Muscle layer of duodenum (tissue), 2 donors: ENCODE measurements at regions not wholly inside any gene's neighbourhood (a gene's known extent, or its start where the extent isn't known, plus 50 kb on each side); places are given as distances from the start of the nearest gene placed in this dataset.

ENCODE experiments used
- H3K27ac ChIP-seq: one replicate; pipeline ENCODE4 v1.7.0; 2013; ENCODE audit warnings: mild to moderate bottlenecking, low read length
- H3K27me3 ChIP-seq: one replicate; pipeline ENCODE4 v1.7.0; 2013; ENCODE audit warnings: low read depth, mild to moderate bottlenecking, control low read depth, low read length
- H3K36me3 ChIP-seq, 2 donors: one replicate each; pipeline ENCODE4 v1.7.0; 2013; ENCODE audit warnings: low read length in 2 of 2, control low read depth in 1 of 2, mild to moderate bottlenecking in 1 of 2; ENCODE audit not compliant: insufficient read depth in 2 of 2, control insufficient read depth in 1 of 2
- H3K4me1 ChIP-seq, 2 donors: one replicate each; pipeline ENCODE4 v1.7.0; 2013; ENCODE audit warnings: low read length in 2 of 2, mild to moderate bottlenecking in 2 of 2, control low read depth in 1 of 2, moderate library complexity in 1 of 2; ENCODE audit not compliant: insufficient read depth in 2 of 2, control insufficient read depth in 1 of 2
- H3K4me3 ChIP-seq, 2 donors: one replicate each; pipeline ENCODE4 v1.7.0; 2013; ENCODE audit warnings: low read length in 2 of 2, low read depth in 1 of 2, mild to moderate bottlenecking in 1 of 2
- H3K9me3 ChIP-seq, 2 donors: one replicate each; pipeline ENCODE4 v1.7.0; 2013; ENCODE audit warnings: low read length in 2 of 2, control low read depth in 1 of 2, mild to moderate bottlenecking in 1 of 2; ENCODE audit not compliant: control insufficient read depth in 1 of 2
- donor health status: healthy.

- Histone ChIP-seq H3K4me1 (peaks cover 0 to 10% of the 10 kb centered on the region in 2 donors), H3K27ac (no peak overlapping the region)
Observed at GRCh38 chr16:9422762-9423513, 331.5 kb downstream of the HAPSTR1 start.

GRCh38 chr16:9425236-9425635, 333.8 kb downstream of the HAPSTR1 start:
- Histone ChIP-seq H3K9me3 (no peaks in the 10 kb centered on the region), H3K36me3 (no peaks in the 10 kb centered on the region), H3K27me3 (no peaks in the 10 kb centered on the region), H3K27ac (no peak overlapping the region), H3K4me1 (peaks cover 0 to 10% of the 10 kb centered on the region in 2 donors), H3K4me3 (no peak overlapping the region)

More at GRCh38 chr16:9422762-9423513, 331.5 kb downstream of the HAPSTR1 start:
- H3K9me3 ChIP-seq = no peaks in the 10 kb centered on the region
- no peaks in the 10 kb centered on the region for H3K36me3 ChIP-seq
- no peaks in the 10 kb centered on the region for H3K27me3 ChIP-seq
- H3K4me3 ChIP-seq = no peak overlapping the region

DNA sequence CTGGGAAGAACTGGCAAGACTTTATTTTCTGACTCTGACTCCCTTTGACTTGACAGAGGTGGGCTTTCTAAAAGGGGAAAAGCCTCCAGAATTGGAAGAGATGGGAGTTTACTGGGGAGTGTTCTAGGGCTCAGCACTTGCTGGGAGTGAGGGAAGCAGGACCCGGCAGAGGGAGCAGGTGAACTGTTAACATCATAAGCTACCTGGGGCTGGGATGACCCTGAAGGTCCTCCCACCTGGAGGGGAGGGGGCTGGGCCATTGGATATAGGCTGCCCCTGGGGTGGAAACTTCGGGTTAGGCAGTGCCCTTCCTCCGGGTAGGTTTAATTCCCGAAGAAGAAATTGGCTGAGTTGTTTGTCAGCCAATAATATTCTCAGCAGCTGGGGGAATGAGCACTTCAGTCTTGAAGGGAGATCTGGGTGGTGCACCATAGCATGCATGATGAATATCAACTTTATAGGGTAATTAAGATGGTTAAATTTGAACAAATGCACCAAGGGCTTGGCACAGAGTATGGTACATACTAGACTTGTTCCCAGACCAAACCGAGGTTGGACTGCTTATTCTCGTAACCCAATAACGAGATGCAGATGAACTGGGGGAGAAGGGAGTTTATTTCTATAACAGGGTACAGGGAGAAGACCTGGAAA, 337.0 kb downstream of the HAPSTR1 start:
- no peaks in the 10 kb centered on the region for H3K9me3 ChIP-seq
- no peak overlapping the region for H3K4me3 ChIP-seq
- H3K4me1 ChIP-seq = peaks cover 0 to 10% of the 10 kb centered on the region in 2 donors
- no peaks in the 10 kb centered on the region for H3K27me3 ChIP-seq
- H3K27ac ChIP-seq = no peak overlapping the region
- no peaks in the 10 kb centered on the region for H3K36me3 ChIP-seq

DNA sequence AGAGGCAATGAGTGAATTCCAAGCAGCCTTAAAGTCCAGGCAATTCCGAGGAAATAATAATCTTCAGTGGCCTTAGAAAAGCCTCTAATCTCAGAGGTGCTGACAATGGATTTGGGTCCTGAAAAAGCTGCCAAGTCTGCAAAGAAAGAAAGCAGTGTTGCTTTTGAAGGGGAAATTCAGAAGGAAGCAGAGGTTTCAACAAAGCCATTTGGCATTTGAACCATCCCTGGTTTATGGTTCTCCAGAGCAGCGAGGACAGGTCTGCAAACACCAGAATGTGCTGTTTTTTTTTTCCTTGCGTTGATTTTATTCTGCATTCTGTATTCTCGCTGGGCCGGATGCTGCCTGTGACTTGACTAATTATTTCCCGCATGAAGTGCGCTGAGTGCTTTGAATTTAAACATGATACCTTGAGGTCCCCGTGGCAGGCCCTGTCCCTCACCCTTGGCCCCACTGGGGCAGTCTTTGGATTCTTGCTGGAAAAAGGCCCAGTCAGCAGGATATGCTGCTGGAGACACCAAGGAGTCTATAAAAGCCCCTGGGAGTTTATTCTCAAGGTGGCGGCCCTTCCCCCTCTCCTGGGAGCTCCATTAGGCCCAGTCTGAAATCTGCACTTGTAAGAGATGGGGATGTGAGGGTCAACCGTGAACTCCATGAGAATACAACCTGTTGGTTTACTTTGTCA, 338.3 kb downstream of the HAPSTR1 start:
- Histone ChIP-seq H3K4me3 (no peak overlapping the region), H3K9me3 (no peaks in the 10 kb centered on the region), H3K27ac (no peak overlapping the region), H3K36me3 (no peaks in the 10 kb centered on the region), H3K27me3 (no peaks in the 10 kb centered on the region), H3K4me1 (peaks cover 0 to 10% of the 10 kb centered on the region in 2 donors)

DNA sequence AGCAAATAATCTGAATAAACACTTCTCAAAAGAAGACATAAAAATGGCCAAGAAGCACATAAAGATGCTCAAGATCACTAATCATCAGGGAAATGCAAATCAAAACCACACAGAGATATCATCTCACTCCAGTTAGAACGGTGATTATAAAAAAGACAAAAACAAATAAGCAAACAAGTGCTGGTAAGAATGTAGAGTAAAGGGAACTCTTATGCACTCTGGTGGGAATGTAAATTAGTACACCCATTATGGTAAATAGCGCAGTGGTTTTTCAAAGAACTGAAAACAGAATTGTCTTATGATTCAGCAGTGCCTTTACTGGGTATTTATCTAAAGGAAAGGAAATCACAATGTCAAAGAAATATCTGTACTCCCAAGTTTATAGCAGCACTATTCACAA, 343.2 kb downstream of the HAPSTR1 start:
- no peak overlapping the region for H3K4me3 ChIP-seq
- no peaks in the 10 kb centered on the region for H3K4me1 ChIP-seq
- H3K27ac ChIP-seq = no peak overlapping the region
- H3K36me3 ChIP-seq = no peaks in the 10 kb centered on the region
- H3K9me3 ChIP-seq = no peaks in the 10 kb centered on the region
- H3K27me3 ChIP-seq = no peaks in the 10 kb centered on the region

- Histone ChIP-seq H3K36me3 (no peaks in the 10 kb centered on the region), H3K4me1 (no peaks in the 10 kb centered on the region), H3K4me3 (no peak overlapping the region), H3K27me3 (no peaks in the 10 kb centered on the region), H3K27ac (no peak overlapping the region), H3K9me3 (no peaks in the 10 kb centered on the region)
Observed at GRCh38 chr16:9436175-9436574, 344.7 kb downstream of the HAPSTR1 start.

DNA sequence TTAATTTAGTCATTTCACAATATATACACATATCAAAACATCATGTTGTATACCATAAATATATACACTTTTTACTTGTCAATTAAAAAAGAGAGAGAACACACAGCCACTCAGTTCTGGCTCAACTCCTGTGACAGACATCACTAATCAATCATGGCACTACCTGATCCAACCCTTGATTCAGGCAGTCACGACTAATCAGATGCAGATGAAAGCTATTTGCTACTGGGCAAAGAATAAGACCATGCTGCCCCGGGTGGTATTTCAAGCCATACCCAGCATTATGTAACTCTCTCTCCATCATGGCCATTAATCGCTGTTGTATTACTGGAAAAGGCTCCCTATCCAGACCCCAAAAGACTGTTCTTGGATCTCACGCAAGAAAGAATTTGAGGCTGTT, 345.7 kb downstream of the HAPSTR1 start:
- H3K9me3 ChIP-seq = no peaks in the 10 kb centered on the region
- H3K4me1 ChIP-seq = no peaks in the 10 kb centered on the region
- H3K4me3 ChIP-seq = no peak overlapping the region
- no peak overlapping the region for H3K27ac ChIP-seq
- H3K36me3 ChIP-seq = no peaks in the 10 kb centered on the region
- H3K27me3 ChIP-seq = no peaks in the 10 kb centered on the region

DNA sequence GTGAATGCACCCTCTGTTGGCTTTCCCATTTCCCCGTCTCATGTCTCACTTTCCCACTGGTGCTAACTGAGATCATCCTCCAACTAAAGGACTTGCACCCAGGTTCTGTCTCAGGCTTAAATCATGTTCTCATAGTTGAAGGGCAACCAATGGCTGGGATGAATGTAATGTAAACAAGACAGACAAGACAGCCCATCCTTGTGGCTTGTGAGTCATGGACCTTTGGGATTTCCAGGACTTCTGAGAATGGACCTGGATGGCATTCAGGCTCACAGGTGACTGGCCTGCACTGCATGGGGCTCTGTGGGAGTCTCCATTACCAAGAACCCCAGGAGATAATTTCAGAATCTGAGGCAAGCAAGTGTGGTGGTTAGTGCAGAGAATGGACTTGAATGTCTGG, 347.5 kb downstream of the HAPSTR1 start:
- no peak overlapping the region for H3K27ac ChIP-seq
- no peaks in the 10 kb centered on the region for H3K4me1 ChIP-seq
- no peaks in the 10 kb centered on the region for H3K27me3 ChIP-seq
- H3K4me3 ChIP-seq = no peak overlapping the region
- no peaks in the 10 kb centered on the region for H3K9me3 ChIP-seq
- no peaks in the 10 kb centered on the region for H3K36me3 ChIP-seq

- no peak overlapping the region for H3K4me3 ChIP-seq
- H3K27me3 ChIP-seq = no peaks in the 10 kb centered on the region
- no peaks in the 10 kb centered on the region for H3K36me3 ChIP-seq
- peaks cover 0 to 2% of the 10 kb centered on the region in 2 donors for H3K4me1 ChIP-seq
- no peaks in the 10 kb centered on the region for H3K9me3 ChIP-seq
- no peak overlapping the region for H3K27ac ChIP-seq
Observed at GRCh38 chr16:9441012-9441411, 349.6 kb downstream of the HAPSTR1 start.

- no peak overlapping the region for H3K4me3 ChIP-seq
- H3K4me1 ChIP-seq = peaks cover 0 to 3% of the 10 kb centered on the region in 2 donors
- H3K27me3 ChIP-seq = no peaks in the 10 kb centered on the region
Observed at GRCh38 chr16:9443864-9444263, 352.4 kb downstream of the HAPSTR1 start.

DNA sequence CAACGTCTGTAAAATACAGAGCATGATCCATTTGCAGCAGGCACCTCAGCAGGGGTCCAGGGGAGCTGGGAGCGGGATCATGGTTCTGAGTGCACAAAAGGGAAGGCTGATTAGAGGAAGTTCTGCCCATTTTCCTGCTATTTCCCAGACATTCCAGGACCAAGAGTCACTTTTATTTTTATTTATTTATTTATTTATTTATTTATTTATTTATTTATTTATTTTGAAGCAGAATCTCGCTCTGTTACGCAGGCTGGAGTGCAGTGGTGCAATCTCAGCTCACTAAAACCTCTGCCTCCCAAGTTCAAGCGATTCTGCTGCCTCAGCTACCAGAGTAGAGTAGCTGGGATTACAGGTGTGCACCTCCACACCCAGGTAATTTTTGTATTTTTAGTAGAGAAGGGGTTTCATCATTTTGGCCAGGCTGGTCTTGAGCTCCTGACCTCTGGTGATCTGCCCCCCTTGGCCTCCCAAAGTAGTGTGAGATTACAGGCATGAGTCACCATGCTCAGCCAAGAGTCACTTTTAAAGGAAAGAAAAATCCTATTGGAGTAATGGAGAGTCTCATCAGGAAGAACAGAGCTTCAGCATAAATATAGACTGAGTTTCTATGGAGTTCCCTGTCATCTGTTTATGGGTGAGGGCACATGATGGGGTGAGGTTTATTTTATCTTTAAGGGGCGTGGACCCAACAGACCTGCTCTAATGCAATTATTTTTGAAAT, 355.2 kb downstream of the HAPSTR1 start:
- Histone ChIP-seq H3K9me3 (peaks cover 0 to 8% of the 10 kb centered on the region in 2 donors), H3K4me3 (no peak overlapping the region), H3K36me3 (no peaks in the 10 kb centered on the region), H3K4me1 (peaks cover 0 to 3% of the 10 kb centered on the region in 2 donors), H3K27me3 (no peaks in the 10 kb centered on the region), H3K27ac (no peak overlapping the region)

More at GRCh38 chr16:9443864-9444263, 352.4 kb downstream of the HAPSTR1 start:
- Histone ChIP-seq H3K36me3 (no peaks in the 10 kb centered on the region), H3K27ac (no peak overlapping the region), H3K9me3 (peaks cover 0 to under 1% of the 10 kb centered on the region in 2 donors)
